ENCODE measurements at regions not wholly inside any gene's neighbourhood (a gene's known extent, or its start where the extent isn't known, plus 50 kb on each side); places are given as distances from the start of the nearest gene placed in this dataset.

DNA sequence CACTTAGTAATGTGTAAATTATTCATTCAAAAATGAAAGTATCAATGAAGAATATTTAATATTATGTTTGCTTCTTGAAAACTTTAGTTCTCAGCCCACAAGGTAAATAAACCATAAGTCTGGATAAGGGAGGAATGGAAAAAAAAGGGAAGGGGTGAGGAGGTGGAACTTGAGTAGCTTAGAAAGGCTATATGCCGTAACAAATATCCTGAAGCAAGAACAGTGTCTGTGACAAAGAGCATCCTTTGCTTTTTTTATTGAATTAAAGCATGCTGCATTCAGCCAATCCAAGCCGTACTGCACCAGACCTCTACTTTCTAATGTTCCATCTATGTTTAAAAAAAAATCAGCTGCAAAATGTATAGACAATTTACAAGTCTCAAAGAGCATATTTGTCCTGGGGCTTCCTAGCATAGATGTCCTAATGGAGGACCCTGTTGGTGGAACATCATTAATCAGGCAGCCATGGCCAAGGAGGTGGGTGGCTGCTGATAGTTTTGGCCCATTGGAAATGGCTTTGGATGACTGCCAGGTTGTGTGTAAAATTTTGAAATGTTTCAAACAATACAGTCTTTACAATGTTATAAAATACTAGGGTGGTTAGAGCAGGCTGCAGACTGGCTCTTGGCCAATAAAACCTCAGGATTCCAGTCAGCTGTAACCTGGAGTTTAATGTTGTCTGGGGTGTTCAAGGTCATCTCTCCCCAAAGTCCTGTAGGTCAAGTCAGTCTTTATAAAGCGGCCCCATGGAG lies 895.8 kb upstream of the SOX9 start:
- H3K27ac Mint-ChIP-seq: no peak overlapping the region
- DNase-seq (ENCODE audit: low spot score) (no peak), ATAC-seq (no peak)
- no peak overlapping the region for H3K4me3 Mint-ChIP-seq
- Histone ChIP-seq H3K27ac (ENCODE audit: low read depth) (no peak overlapping the region), H2AFZ (no peak overlapping the region), H4K20me1 (replicated peaks; ENCODE audit: insufficient read depth) (no peaks in the 10 kb centered on the region), H3K27me3 (ENCODE audit: insufficient read depth) (no peaks in the 10 kb centered on the region), H3K9me2 (ENCODE audit: insufficient read depth) (no peaks in the 10 kb centered on the region), H3K4me3 (no peak overlapping the region), H3K4me1 (ENCODE audit: insufficient read depth) (no peaks in the 10 kb centered on the region), H3K4me2 (no peak overlapping the region), H3K79me2 (replicated peaks; ENCODE audit: insufficient read depth) (no peaks in the 10 kb centered on the region), H3F3A (replicated peaks; ENCODE audit: low read depth) (no peaks in the 10 kb centered on the region), H3K36me3 (ENCODE audit: insufficient read depth) (no peaks in the 10 kb centered on the region)
- H3K4me1 Mint-ChIP-seq: 0 out of 3 replicates have a peak, but pooled peaks cover 2% of the 10 kb centered on the region
- H3K27me3 Mint-ChIP-seq (ENCODE audit: insufficient read depth, low read depth, poor library complexity): no peaks in the 10 kb centered on the region
- TF ChIP-seq, protein P1, sequence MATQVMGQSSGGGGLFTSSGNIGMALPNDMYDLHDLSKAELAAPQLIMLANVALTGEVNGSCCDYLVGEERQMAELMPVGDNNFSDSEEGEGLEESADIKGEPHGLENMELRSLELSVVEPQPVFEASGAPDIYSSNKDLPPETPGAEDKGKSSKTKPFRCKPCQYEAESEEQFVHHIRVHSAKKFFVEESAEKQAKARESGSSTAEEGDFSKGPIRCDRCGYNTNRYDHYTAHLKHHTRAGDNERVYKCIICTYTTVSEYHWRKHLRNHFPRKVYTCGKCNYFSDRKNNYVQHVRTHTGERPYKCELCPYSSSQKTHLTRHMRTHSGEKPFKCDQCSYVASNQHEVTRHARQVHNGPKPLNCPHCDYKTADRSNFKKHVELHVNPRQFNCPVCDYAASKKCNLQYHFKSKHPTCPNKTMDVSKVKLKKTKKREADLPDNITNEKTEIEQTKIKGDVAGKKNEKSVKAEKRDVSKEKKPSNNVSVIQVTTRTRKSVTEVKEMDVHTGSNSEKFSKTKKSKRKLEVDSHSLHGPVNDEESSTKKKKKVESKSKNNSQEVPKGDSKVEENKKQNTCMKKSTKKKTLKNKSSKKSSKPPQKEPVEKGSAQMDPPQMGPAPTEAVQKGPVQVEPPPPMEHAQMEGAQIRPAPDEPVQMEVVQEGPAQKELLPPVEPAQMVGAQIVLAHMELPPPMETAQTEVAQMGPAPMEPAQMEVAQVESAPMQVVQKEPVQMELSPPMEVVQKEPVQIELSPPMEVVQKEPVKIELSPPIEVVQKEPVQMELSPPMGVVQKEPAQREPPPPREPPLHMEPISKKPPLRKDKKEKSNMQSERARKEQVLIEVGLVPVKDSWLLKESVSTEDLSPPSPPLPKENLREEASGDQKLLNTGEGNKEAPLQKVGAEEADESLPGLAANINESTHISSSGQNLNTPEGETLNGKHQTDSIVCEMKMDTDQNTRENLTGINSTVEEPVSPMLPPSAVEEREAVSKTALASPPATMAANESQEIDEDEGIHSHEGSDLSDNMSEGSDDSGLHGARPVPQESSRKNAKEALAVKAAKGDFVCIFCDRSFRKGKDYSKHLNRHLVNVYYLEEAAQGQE (IDR thresholded peaks at IDR 0.05; ENCODE audit: unreplicated experiment): no peak
- TF ChIP-seq, protein P2, sequence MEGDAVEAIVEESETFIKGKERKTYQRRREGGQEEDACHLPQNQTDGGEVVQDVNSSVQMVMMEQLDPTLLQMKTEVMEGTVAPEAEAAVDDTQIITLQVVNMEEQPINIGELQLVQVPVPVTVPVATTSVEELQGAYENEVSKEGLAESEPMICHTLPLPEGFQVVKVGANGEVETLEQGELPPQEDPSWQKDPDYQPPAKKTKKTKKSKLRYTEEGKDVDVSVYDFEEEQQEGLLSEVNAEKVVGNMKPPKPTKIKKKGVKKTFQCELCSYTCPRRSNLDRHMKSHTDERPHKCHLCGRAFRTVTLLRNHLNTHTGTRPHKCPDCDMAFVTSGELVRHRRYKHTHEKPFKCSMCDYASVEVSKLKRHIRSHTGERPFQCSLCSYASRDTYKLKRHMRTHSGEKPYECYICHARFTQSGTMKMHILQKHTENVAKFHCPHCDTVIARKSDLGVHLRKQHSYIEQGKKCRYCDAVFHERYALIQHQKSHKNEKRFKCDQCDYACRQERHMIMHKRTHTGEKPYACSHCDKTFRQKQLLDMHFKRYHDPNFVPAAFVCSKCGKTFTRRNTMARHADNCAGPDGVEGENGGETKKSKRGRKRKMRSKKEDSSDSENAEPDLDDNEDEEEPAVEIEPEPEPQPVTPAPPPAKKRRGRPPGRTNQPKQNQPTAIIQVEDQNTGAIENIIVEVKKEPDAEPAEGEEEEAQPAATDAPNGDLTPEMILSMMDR (conservative IDR thresholded peaks at IDR 0.05; ENCODE audit: low read depth in 2 of 2): no peak
- no peak for TF ChIP-seq STAT1 (IDR thresholded peaks at IDR 0.05; ENCODE audit: unreplicated experiment)
- TF ChIP-seq NANOG (IDR thresholded peaks at IDR 0.05; ENCODE audit: borderline replicate concordance): no peak
- no peak for TF ChIP-seq CREB1 (CRISPR knock-in tag; IDR thresholded peaks at IDR 0.05; ENCODE audit: low read depth)
- TF ChIP-seq, protein P3, sequence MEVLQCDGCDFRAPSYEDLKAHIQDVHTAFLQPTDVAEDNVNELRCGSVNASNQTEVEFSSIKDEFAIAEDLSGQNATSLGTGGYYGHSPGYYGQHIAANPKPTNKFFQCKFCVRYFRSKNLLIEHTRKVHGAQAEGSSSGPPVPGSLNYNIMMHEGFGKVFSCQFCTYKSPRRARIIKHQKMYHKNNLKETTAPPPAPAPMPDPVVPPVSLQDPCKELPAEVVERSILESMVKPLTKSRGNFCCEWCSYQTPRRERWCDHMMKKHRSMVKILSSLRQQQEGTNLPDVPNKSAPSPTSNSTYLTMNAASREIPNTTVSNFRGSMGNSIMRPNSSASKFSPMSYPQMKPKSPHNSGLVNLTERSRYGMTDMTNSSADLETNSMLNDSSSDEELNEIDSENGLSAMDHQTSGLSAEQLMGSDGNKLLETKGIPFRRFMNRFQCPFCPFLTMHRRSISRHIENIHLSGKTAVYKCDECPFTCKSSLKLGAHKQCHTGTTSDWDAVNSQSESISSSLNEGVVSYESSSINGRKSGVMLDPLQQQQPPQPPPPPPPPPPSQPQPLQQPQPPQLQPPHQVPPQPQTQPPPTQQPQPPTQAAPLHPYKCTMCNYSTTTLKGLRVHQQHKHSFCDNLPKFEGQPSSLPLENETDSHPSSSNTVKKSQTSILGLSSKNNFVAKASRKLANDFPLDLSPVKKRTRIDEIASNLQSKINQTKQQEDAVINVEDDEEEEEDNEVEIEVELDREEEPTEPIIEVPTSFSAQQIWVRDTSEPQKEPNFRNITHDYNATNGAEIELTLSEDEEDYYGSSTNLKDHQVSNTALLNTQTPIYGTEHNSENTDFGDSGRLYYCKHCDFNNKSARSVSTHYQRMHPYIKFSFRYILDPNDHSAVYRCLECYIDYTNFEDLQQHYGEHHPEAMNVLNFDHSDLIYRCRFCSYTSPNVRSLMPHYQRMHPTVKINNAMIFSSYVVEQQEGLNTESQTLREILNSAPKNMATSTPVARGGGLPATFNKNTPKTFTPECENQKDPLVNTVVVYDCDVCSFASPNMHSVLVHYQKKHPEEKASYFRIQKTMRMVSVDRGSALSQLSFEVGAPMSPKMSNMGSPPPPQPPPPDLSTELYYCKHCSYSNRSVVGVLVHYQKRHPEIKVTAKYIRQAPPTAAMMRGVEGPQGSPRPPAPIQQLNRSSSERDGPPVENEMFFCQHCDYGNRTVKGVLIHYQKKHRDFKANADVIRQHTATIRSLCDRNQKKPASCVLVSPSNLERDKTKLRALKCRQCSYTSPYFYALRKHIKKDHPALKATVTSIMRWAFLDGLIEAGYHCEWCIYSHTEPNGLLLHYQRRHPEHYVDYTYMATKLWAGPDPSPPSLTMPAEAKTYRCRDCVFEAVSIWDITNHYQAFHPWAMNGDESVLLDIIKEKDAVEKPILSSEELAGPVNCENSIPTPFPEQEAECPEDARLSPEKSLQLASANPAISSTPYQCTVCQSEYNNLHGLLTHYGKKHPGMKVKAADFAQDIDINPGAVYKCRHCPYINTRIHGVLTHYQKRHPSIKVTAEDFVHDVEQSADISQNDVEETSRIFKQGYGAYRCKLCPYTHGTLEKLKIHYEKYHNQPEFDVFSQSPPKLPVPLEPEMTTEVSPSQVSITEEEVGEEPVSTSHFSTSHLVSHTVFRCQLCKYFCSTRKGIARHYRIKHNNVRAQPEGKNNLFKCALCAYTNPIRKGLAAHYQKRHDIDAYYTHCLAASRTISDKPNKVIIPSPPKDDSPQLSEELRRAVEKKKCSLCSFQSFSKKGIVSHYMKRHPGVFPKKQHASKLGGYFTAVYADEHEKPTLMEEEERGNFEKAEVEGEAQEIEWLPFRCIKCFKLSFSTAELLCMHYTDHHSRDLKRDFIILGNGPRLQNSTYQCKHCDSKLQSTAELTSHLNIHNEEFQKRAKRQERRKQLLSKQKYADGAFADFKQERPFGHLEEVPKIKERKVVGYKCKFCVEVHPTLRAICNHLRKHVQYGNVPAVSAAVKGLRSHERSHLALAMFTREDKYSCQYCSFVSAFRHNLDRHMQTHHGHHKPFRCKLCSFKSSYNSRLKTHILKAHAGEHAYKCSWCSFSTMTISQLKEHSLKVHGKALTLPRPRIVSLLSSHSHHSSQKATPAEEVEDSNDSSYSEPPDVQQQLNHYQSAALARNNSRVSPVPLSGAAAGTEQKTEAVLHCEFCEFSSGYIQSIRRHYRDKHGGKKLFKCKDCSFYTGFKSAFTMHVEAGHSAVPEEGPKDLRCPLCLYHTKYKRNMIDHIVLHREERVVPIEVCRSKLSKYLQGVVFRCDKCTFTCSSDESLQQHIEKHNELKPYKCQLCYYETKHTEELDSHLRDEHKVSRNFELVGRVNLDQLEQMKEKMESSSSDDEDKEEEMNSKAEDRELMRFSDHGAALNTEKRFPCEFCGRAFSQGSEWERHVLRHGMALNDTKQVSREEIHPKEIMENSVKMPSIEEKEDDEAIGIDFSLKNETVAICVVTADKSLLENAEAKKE (CRISPR knock-in tag; IDR thresholded peaks at IDR 0.05): no peak
- TF ChIP-seq EZH2phosphoT487 (IDR thresholded peaks at IDR 0.05; ENCODE audit: unreplicated experiment): no peak
- TF ChIP-seq EZH2 (IDR thresholded peaks at IDR 0.05; ENCODE audit: low read depth, unreplicated experiment): no peak
- TF ChIP-seq, protein P4, sequence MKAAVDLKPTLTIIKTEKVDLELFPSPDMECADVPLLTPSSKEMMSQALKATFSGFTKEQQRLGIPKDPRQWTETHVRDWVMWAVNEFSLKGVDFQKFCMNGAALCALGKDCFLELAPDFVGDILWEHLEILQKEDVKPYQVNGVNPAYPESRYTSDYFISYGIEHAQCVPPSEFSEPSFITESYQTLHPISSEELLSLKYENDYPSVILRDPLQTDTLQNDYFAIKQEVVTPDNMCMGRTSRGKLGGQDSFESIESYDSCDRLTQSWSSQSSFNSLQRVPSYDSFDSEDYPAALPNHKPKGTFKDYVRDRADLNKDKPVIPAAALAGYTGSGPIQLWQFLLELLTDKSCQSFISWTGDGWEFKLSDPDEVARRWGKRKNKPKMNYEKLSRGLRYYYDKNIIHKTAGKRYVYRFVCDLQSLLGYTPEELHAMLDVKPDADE (IDR thresholded peaks at IDR 0.05): no peak
- no peak for TF ChIP-seq POLR2AphosphoS5 (IDR thresholded peaks at IDR 0.05; ENCODE audit: low read depth)
- no peak for TF ChIP-seq ZNF114 (CRISPR knock-in tag; IDR thresholded peaks at IDR 0.05)
- TF ChIP-seq ZNF331 (CRISPR knock-in tag; IDR thresholded peaks at IDR 0.05; ENCODE audit: low read depth): no peak
- no peak for TF ChIP-seq JUNB (IDR thresholded peaks at IDR 0.05; ENCODE audit: unreplicated experiment)
- H3K36me3 Mint-ChIP-seq (ENCODE audit: low read depth): no peaks in the 10 kb centered on the region
- H3K9me3 Mint-ChIP-seq: no peaks in the 10 kb centered on the region

Data from GM23338 (cell line).